Fibroblast of pulmonary artery (primary cell): ENCODE measurements at regions not wholly inside any gene's neighbourhood (a gene's known extent, or its start where the extent isn't known, plus 50 kb on each side); places are given as distances from the start of the nearest gene placed in this dataset.

ENCODE experiments used
- DNase-seq: peaks from one replicate; pipeline ENCODE4 v3.0.0-alpha.2; 2010; ENCODE audit warnings: low read depth
- H3K4me3 ChIP-seq: replicated peaks from 2 replicates; pipeline ENCODE4 v1.5.1; 2011; ENCODE audit warnings: low read depth, mild to moderate bottlenecking, control low read depth, low read length, moderate library complexity
- TF ChIP-seq, protein P1 (sequence below): IDR thresholded peaks from 2 replicates; pipeline ENCODE4 v1.5.1; 2011; ENCODE audit warnings: mild to moderate bottlenecking, control low read depth, low read length, inconsistent platforms; ENCODE audit errors: missing control alignments

DNA sequence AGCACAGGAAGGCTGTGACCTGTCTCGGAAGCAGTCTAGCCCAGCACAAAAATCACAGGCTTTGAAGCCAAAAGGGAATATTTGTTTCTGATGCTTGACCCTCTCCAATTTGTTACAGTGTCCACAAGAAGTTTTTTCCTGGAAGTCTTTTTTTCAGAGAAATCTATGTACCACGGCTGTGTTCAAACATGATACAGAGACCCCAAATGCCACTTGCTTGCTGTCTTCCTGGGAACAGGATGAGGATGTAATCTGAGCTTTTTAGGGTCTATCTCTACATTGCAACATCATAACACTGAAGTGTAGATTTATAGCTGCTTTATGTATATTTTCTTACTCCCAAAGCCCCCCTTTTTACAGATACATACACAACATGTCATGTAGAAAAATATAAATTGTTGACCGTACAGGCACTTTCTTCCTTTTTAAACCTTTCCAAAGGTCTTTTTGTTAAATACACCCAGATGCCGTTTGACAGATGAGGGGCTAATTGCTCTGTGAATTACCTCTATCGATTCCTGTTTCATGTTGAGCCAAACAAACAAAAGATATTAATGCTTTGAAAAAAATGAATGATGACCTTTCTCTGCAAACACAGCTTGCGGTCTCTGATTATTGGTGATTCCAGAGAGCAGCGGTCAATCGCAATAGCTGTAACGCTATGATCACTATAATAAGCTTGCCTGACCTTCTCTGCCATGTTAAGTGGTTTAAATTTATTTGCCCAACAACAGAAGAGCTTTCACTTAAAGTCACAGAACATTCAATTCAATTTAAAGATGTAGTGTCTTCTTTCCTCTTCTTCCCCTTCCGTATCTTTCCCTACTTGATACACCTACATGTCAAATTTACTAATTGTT lies 875.9 kb upstream of the NR2F2 start:
- H3K4me3 ChIP-seq, result no peak overlapping the region
- TF ChIP-seq, protein P1, sequence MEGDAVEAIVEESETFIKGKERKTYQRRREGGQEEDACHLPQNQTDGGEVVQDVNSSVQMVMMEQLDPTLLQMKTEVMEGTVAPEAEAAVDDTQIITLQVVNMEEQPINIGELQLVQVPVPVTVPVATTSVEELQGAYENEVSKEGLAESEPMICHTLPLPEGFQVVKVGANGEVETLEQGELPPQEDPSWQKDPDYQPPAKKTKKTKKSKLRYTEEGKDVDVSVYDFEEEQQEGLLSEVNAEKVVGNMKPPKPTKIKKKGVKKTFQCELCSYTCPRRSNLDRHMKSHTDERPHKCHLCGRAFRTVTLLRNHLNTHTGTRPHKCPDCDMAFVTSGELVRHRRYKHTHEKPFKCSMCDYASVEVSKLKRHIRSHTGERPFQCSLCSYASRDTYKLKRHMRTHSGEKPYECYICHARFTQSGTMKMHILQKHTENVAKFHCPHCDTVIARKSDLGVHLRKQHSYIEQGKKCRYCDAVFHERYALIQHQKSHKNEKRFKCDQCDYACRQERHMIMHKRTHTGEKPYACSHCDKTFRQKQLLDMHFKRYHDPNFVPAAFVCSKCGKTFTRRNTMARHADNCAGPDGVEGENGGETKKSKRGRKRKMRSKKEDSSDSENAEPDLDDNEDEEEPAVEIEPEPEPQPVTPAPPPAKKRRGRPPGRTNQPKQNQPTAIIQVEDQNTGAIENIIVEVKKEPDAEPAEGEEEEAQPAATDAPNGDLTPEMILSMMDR, result no peak
- no peak for DNase-seq

DNA sequence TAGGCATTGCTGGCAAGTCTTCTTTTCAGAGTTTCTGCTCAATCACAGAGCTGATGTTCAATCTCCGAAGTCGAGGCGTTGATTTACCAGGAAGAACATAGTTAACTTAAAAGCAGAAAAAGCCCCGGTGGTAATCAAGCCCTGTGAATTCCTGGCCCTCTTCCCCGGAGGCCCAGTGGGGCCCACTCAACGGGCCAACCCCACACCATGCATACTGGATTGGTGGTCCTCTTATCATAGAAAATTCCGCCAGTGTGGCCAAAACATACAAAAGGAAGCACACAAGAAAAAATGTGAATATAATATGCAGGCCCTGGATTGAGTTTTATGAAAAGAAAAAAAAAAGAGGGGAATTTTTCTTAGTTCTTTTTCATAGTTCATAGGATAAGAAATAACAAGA lies 873.0 kb upstream of the NR2F2 start:
- peak; percentile 58 for DNase-seq
- no peak overlapping the region for H3K4me3 ChIP-seq
- TF ChIP-seq, protein P1, result no peak

DNA sequence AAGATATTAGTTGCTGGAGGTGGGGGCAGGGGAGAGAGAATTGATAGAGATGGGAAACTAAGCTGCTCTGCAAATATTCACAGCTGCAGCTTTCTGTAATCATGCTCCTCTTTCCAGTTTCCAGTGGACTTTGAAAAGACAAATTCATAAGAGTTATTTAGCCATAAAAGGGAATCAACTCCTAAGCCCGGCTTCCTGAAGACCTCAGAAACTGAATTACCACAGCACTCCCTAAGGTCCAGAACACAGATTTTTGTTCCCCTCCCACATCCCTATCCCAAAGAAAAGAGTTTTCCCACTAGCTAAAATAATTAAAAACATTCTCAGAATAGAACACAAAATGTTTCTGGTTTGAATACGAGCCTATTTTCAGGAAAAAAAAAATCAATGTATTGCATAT lies 871.8 kb upstream of the NR2F2 start:
- no peak overlapping the region for H3K4me3 ChIP-seq
- TF ChIP-seq, protein P1, result no peak
- peak; percentile 41 for DNase-seq

DNA sequence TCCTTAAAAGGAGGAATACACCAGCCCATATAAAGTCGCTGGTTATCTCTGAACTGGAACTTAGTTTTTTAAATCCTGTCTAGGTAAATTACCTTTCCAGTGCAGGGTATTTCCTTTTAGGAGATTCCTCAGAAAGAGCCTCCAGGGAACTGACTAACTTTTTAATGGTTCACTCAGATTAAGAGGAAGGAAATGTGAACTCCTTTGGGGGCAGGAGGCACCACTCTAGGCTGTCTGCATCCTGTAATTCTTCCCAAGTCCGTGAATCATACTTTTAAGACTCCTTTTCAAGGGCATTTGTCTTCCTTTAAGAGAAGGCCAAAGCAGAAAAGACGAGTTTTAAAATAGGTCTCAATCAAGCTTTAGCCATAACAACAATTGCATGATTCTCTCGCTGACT lies 871.2 kb upstream of the NR2F2 start:
- no peak overlapping the region for H3K4me3 ChIP-seq
- peak; percentile 69 for DNase-seq
- TF ChIP-seq, protein P1, result no peak

DNA sequence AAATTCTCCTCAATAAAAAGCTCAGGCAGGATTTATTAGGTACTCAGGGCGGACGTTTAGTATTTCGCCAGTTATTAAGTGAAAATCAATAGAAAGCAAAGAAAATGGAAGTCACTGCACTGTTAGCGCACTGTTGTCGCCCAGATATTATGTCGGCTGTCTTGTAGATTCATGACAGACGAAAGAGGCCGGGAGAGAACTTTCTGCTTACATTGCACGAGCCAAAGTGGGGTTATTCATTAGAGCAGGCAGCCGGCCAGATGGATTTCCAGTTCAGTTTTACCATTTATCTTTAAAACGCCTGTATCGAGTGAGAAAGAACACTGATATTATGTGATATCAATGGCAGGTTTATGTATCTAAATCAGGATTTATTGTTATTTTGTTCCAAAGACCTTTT lies 866.0 kb upstream of the NR2F2 start:
- no peak for DNase-seq
- TF ChIP-seq, protein P1, result no peak
- H3K4me3 ChIP-seq, result no peak overlapping the region

DNA sequence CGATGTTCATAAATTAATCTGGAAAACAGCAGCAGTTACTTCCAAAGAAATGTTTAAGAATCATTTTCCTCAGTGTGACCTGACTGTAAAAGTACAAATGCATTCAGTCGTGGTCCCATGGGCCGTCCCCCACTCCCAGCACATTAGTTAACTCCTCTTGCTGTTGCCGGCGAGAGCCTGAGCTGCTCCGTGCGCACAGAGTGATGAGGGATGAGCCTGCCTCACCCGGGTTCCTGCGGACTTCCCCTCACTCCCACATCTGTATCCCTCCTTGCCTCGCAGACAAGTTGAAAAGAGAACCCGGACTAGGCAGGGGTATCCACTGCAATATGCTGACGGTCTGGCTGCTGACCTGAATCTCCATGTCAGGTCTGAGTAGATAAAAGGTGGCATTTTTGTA lies 861.7 kb upstream of the NR2F2 start:
- no peak overlapping the region for H3K4me3 ChIP-seq
- no peak for DNase-seq
- TF ChIP-seq, protein P1, result no peak
